ENCODE measurements at regions not wholly inside any gene's neighbourhood (a gene's known extent, or its start where the extent isn't known, plus 50 kb on each side); places are given as distances from the start of the nearest gene placed in this dataset.

- Histone ChIP-seq H3K9me1 (ENCODE audit: control insufficient read depth, insufficient read depth, low read length) (no peaks in the 10 kb centered on the region), H3K4me2 (ENCODE audit: insufficient read depth, low read length) (no peak overlapping the region), H3K36me3 (ENCODE audit: control insufficient read depth, insufficient read depth, low read length) (no peaks in the 10 kb centered on the region), H3K27me3 (ENCODE audit: control insufficient read depth in 2 of 2, insufficient read depth in 2 of 2, low read length in 2 of 2) (no peaks in the 10 kb centered on the region), H3K27ac (ENCODE audit: extremely low read depth, low read depth, low read length) (no peak overlapping the region), H3K4me3 (no peak overlapping the region), H3K79me2 (ENCODE audit: control insufficient read depth, insufficient read depth, low read length) (no peaks in the 10 kb centered on the region), H3K9me3 (replicated peaks; ENCODE audit: control insufficient read depth, insufficient read depth, low read depth, low read length) (no peaks in the 10 kb centered on the region), H3K9ac (ENCODE audit: insufficient read depth in 1 of 2, low read depth in 2 of 2, low read length in 2 of 2) (no peak overlapping the region), H3K4me1 (replicated peaks in 1 of 2; ENCODE audit: control insufficient read depth in 2 of 2, insufficient read depth in 2 of 2, low read length in 2 of 2) (no peaks in the 10 kb centered on the region), H2AFZ (ENCODE audit: low read depth, low read length) (no peak overlapping the region), H4K20me1 (replicated peaks; ENCODE audit: control insufficient read depth, insufficient read depth, low read length) (no peaks in the 10 kb centered on the region)
- ChIA-PET POLR2A (no interaction called here), CTCF (ENCODE audit: low intra/inter-chr PET ratio) (no interaction called here)
- intact Hi-C loops (cut with micrococcal nuclease) = no loop called here
- DNase-seq (ENCODE audit: extremely low read depth in 1 of 4, low spot score in 3 of 4) (no peak), ATAC-seq (no peak), FAIRE-seq (no peak)
- BruUV-seq (replicated peaks) = no TSS peak
- TF ChIP-seq ZNF316 (IDR thresholded peaks at IDR 0.05) = peak; percentile 73
- peak; percentile 34; the same call in 1 of the 2 replicates for TF ChIP-seq C11orf30 (IDR thresholded peaks at IDR 0.05; ENCODE audit: low read depth)
- TF ChIP-seq MAFG (tag; conservative IDR thresholded peaks at IDR 0.05) = peak; percentile 34; the same call in 1 of the 2 replicates
- TF ChIP-seq ZNF583 (CRISPR knock-in tag; IDR thresholded peaks at IDR 0.05) = no peak
- TF ChIP-seq CEBPG (CRISPR knock-in tag; IDR thresholded peaks at IDR 0.05) = no peak
- 0 out of 4 replicates have a peak, but pooled peaks of 1 of the 2 experiments have one; percentile 0 for TF ChIP-seq CEBPG (tag; conservative IDR thresholded peaks at IDR 0.05 in 1 of 2, IDR thresholded peaks at IDR 0.05 in 1 of 2)
- in situ Hi-C loops (cut with MboI) = no loop called here
Measured at GRCh38 chr3:166390303-166390702, 553.1 kb upstream of the BCHE start.

- no peak overlapping the region for H3K9ac ChIP-seq (ENCODE audit: insufficient read depth in 1 of 2, low read depth in 2 of 2, low read length in 2 of 2)
- ATAC-seq (no peak), FAIRE-seq (no peak), DNase-seq (ENCODE audit: extremely low read depth in 1 of 4, low spot score in 3 of 4) (no peak)
- H3K9me3 ChIP-seq (replicated peaks; ENCODE audit: control insufficient read depth, insufficient read depth, low read depth, low read length) = no peaks in the 10 kb centered on the region
- H3K4me2 ChIP-seq (ENCODE audit: insufficient read depth, low read length) = no peak overlapping the region
- intact Hi-C loops (cut with micrococcal nuclease) = no loop called here
- CTCF ChIA-PET (ENCODE audit: low intra/inter-chr PET ratio) = no interaction called here
- no peak overlapping the region for H3K4me3 ChIP-seq
- H2AFZ ChIP-seq (ENCODE audit: low read depth, low read length) = no peak overlapping the region
- POLR2A ChIA-PET = no interaction called here
- H4K20me1 ChIP-seq (replicated peaks; ENCODE audit: control insufficient read depth, insufficient read depth, low read length) = no peaks in the 10 kb centered on the region
- in situ Hi-C loops (cut with MboI) = no loop called here
- H3K36me3 ChIP-seq (ENCODE audit: control insufficient read depth, insufficient read depth, low read length) = no peaks in the 10 kb centered on the region
- H3K4me1 ChIP-seq (replicated peaks in 1 of 2; ENCODE audit: control insufficient read depth in 2 of 2, insufficient read depth in 2 of 2, low read length in 2 of 2) = no peaks in the 10 kb centered on the region
- H3K27ac ChIP-seq (ENCODE audit: extremely low read depth, low read depth, low read length) = no peak overlapping the region
- H3K27me3 ChIP-seq (ENCODE audit: control insufficient read depth in 2 of 2, insufficient read depth in 2 of 2, low read length in 2 of 2) = no peaks in the 10 kb centered on the region
- H3K9me1 ChIP-seq (ENCODE audit: control insufficient read depth, insufficient read depth, low read length) = no peaks in the 10 kb centered on the region
- BruUV-seq (replicated peaks) = no TSS peak
- 6% methylated on average over 2 of the region's 2 CpGs for WGBS (ENCODE audit: insufficient coverage, low coverage, missing lambda C conversion rate)
- no peaks in the 10 kb centered on the region for H3K79me2 ChIP-seq (ENCODE audit: control insufficient read depth, insufficient read depth, low read length)
- TF ChIP-seq MAFG (tag; conservative IDR thresholded peaks at IDR 0.05) (peak; percentile 44), MAFF (IDR thresholded peaks at IDR 0.05; ENCODE audit: low read length) (peak; percentile 51), C11orf30 (IDR thresholded peaks at IDR 0.05; ENCODE audit: low read depth) (0 out of 2 replicates have a peak, but pooled peaks have one; percentile 6), ZNF785 (CRISPR knock-in tag; IDR thresholded peaks at IDR 0.05) (no peak), FOS (IDR thresholded peaks at IDR 0.05; ENCODE audit: extremely low read depth, insufficient read length) (no peak), MAFK (IDR thresholded peaks at IDR 0.05; ENCODE audit: low read length) (peak; percentile 51; the same call in 1 of the 2 replicates)
Measured at GRCh38 chr3:166388321-166388720, 551.1 kb upstream of the BCHE start.

All from K562 (cell line).